KOPT-K1 (cell line): ENCODE measurements at regions not wholly inside any gene's neighbourhood (a gene's known extent, or its start where the extent isn't known, plus 50 kb on each side); places are given as distances from the start of the nearest gene placed in this dataset.

Experiments
- H3K27ac ChIP-seq: fragments of 200-600 bp; sonication (generic); 2 replicates; pipeline ENCODE4 v1.5.1; 2016; ENCODE audit warnings: antibody characterized with exemption, mild to moderate bottlenecking, low read depth, low read length; ENCODE audit not compliant: poor library complexity, severe bottlenecking
- H3K36me3 ChIP-seq: fragments of 200-600 bp; sonication (generic); 2 replicates; pipeline ENCODE4 v1.5.1; 2017; ENCODE audit warnings: antibody characterized with exemption, mild to moderate bottlenecking, low read length, moderate library complexity; ENCODE audit not compliant: insufficient read depth
- H3K9me3 ChIP-seq: fragments of 200-600 bp; sonication (generic); 2 replicates; pipeline ENCODE4 v1.5.1; 2017; ENCODE audit warnings: antibody characterized with exemption, low read length, mild to moderate bottlenecking; ENCODE audit not compliant: insufficient read depth, poor library complexity, severe bottlenecking

GRCh38 chr4:165628572-165628971 is 244.5 kb upstream of the TLL1 start:
- no peaks in the 10 kb centered on the region for H3K36me3 ChIP-seq
- H3K27ac ChIP-seq = no peak overlapping the region
- no peaks in the 10 kb centered on the region for H3K9me3 ChIP-seq

- no peak overlapping the region for H3K27ac ChIP-seq
- H3K9me3 ChIP-seq = no peaks in the 10 kb centered on the region
- H3K36me3 ChIP-seq = no peaks in the 10 kb centered on the region
Measured at GRCh38 chr4:165630671-165631070, 242.4 kb upstream of the TLL1 start.

GRCh38 chr4:165631208-165631894 is 241.7 kb upstream of the TLL1 start:
- no peaks in the 10 kb centered on the region for H3K36me3 ChIP-seq
- peaks cover 6% of the 10 kb centered on the region for H3K9me3 ChIP-seq
- H3K27ac ChIP-seq = no peak overlapping the region

GRCh38 chr4:165631912-165632311 is 241.1 kb upstream of the TLL1 start:
- Histone ChIP-seq H3K27ac (no peak overlapping the region), H3K9me3 (peaks cover 6% of the 10 kb centered on the region), H3K36me3 (no peaks in the 10 kb centered on the region)

GRCh38 chr4:165634766-165635165 is 238.3 kb upstream of the TLL1 start:
- H3K36me3 ChIP-seq = no peaks in the 10 kb centered on the region
- H3K27ac ChIP-seq = no peak overlapping the region
- peaks cover 6% of the 10 kb centered on the region for H3K9me3 ChIP-seq

GRCh38 chr4:165635381-165635780 is 237.7 kb upstream of the TLL1 start:
- H3K36me3 ChIP-seq = no peaks in the 10 kb centered on the region
- H3K9me3 ChIP-seq = peaks cover 6% of the 10 kb centered on the region
- no peak overlapping the region for H3K27ac ChIP-seq

GRCh38 chr4:165635951-165636350 is 237.1 kb upstream of the TLL1 start:
- Histone ChIP-seq H3K27ac (no peak overlapping the region), H3K9me3 (peaks cover 6% of the 10 kb centered on the region), H3K36me3 (no peaks in the 10 kb centered on the region)

GRCh38 chr4:165651901-165652300 is 221.1 kb upstream of the TLL1 start:
- no peaks in the 10 kb centered on the region for H3K36me3 ChIP-seq
- H3K27ac ChIP-seq = no peak overlapping the region
- peaks cover 6% of the 10 kb centered on the region for H3K9me3 ChIP-seq

GRCh38 chr4:165654556-165654955 is 218.5 kb upstream of the TLL1 start:
- H3K9me3 ChIP-seq = peaks cover 6% of the 10 kb centered on the region
- no peak overlapping the region for H3K27ac ChIP-seq
- H3K36me3 ChIP-seq = no peaks in the 10 kb centered on the region

- Histone ChIP-seq H3K9me3 (peaks cover 6% of the 10 kb centered on the region), H3K36me3 (no peaks in the 10 kb centered on the region), H3K27ac (no peak overlapping the region)
Measured at GRCh38 chr4:165656399-165656798, 216.6 kb upstream of the TLL1 start.

- H3K27ac ChIP-seq = no peak overlapping the region
Measured at GRCh38 chr4:165656829-165657490, 216.1 kb upstream of the TLL1 start.

GRCh38 chr4:165662341-165662740 is 210.7 kb upstream of the TLL1 start:
- H3K27ac ChIP-seq = no peak overlapping the region

More at GRCh38 chr4:165656829-165657490, 216.1 kb upstream of the TLL1 start:
- Histone ChIP-seq H3K9me3 (peaks cover 6% of the 10 kb centered on the region), H3K36me3 (no peaks in the 10 kb centered on the region)

GRCh38 chr4:165663411-165663810 is 209.6 kb upstream of the TLL1 start:
- Histone ChIP-seq H3K27ac (no peak overlapping the region), H3K36me3 (no peaks in the 10 kb centered on the region), H3K9me3 (no peaks in the 10 kb centered on the region)

More at GRCh38 chr4:165662341-165662740, 210.7 kb upstream of the TLL1 start:
- no peaks in the 10 kb centered on the region for H3K36me3 ChIP-seq
- no peaks in the 10 kb centered on the region for H3K9me3 ChIP-seq

- Histone ChIP-seq H3K36me3 (no peaks in the 10 kb centered on the region), H3K27ac (no peak overlapping the region), H3K9me3 (no peaks in the 10 kb centered on the region)
Measured at GRCh38 chr4:165666836-165667235, 206.2 kb upstream of the TLL1 start.

- Histone ChIP-seq H3K27ac (no peak overlapping the region), H3K36me3 (no peaks in the 10 kb centered on the region), H3K9me3 (no peaks in the 10 kb centered on the region)
Measured at GRCh38 chr4:165667969-165668368, 205.1 kb upstream of the TLL1 start.

GRCh38 chr4:165668694-165669093 is 204.3 kb upstream of the TLL1 start:
- H3K9me3 ChIP-seq = no peaks in the 10 kb centered on the region
- no peak overlapping the region for H3K27ac ChIP-seq
- H3K36me3 ChIP-seq = no peaks in the 10 kb centered on the region
